Fibroblast of mammary gland (primary cell): ENCODE measurements at regions not wholly inside any gene's neighbourhood (a gene's known extent, or its start where the extent isn't known, plus 50 kb on each side); places are given as distances from the start of the nearest gene placed in this dataset.
"Not testable (repeated sequence)": the region's sequence is repeated elsewhere in the genome, so short reads cannot be mapped to it uniquely, and the experiment has no call there.

Experiments
- DNase-seq: peaks from one replicate; pipeline ENCODE4 v3.0.0-alpha.2; 2010; ENCODE audit warnings: low read depth
- H3K4me3 ChIP-seq: 2 replicates; pipeline ENCODE4 v1.5.1; 2011; ENCODE audit warnings: low read depth, mild to moderate bottlenecking, low read length, moderate library complexity; ENCODE audit not compliant: control insufficient read depth
- TF ChIP-seq, protein P1 (sequence below): conservative IDR thresholded peaks from 2 replicates; pipeline ENCODE4 v1.5.1; 2011; ENCODE audit warnings: low read depth, low read length, inconsistent platforms; ENCODE audit not compliant: control insufficient read depth, insufficient read depth

DNA sequence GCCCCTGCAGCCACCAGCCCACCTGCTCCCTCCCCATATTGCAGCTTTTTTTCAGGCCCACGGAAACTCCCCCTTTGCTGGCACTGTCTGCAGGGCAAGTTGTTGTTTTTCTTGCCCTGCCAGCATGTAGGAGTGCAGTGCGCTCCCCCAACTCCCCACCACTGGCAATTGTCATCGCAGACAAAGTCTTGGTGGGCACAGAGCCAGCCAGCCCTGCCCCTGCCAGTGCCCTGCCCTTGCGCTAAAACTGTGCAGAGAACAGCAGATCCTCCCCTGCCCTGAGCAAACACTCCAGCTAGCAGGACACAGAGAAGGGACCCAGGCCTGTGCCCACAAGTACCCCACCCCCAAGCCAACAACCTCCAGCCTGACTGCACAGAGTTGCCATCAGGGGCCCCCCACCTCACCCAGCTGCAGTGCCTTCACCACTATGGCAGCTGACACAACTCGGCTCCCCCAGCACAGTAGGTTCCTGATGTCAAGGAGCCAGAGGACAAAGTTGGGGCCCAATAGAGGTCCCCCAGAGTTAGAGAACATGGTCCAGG, 158.1 kb upstream of the ARHGAP42 start:
- TF ChIP-seq, protein P1, sequence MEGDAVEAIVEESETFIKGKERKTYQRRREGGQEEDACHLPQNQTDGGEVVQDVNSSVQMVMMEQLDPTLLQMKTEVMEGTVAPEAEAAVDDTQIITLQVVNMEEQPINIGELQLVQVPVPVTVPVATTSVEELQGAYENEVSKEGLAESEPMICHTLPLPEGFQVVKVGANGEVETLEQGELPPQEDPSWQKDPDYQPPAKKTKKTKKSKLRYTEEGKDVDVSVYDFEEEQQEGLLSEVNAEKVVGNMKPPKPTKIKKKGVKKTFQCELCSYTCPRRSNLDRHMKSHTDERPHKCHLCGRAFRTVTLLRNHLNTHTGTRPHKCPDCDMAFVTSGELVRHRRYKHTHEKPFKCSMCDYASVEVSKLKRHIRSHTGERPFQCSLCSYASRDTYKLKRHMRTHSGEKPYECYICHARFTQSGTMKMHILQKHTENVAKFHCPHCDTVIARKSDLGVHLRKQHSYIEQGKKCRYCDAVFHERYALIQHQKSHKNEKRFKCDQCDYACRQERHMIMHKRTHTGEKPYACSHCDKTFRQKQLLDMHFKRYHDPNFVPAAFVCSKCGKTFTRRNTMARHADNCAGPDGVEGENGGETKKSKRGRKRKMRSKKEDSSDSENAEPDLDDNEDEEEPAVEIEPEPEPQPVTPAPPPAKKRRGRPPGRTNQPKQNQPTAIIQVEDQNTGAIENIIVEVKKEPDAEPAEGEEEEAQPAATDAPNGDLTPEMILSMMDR, result no peak
- H3K4me3 ChIP-seq, result no peak overlapping the region
- no peak for DNase-seq

DNA sequence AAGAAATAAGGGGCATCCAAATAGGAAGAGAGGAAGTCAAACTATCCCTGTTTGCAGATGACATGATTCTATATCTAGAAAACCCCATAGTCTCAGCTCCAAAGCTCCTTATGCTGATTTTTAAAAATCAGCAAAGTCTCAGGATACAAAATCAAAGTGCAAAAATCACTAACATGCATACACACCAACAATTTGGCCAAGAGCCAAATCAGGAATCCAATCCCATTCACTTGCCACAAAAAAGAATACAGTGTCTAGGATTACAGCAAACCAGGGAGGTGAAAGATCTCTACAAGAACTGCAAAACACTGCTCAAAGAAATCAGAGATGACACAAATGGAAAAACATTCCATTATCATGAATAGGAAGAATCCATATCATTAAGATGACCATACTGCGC, 155.8 kb upstream of the ARHGAP42 start:
- not testable (repeated sequence) for H3K4me3 ChIP-seq, DNase-seq

DNA sequence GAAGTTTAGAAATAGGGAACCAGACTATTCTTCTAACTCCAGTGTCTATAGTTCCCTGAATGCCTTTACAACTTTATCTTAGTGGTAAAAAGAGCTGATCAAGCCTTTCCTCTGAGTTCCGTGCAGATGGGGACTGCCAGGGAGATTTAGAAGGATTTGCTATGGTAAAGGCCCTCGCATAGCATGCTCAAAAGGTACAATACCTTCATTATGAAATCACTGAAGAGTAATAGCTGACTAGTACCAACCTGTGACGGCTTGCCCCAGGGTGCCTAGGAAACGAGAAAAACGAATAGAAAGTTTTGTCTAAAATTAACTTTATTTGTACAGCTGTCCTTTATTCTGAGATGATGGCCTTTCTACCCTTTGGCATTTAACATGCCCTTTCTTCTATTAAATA, 150.1 kb upstream of the ARHGAP42 start:
- TF ChIP-seq, protein P1, result no peak
- DNase-seq, result no peak
- H3K4me3 ChIP-seq, result no peak overlapping the region

DNA sequence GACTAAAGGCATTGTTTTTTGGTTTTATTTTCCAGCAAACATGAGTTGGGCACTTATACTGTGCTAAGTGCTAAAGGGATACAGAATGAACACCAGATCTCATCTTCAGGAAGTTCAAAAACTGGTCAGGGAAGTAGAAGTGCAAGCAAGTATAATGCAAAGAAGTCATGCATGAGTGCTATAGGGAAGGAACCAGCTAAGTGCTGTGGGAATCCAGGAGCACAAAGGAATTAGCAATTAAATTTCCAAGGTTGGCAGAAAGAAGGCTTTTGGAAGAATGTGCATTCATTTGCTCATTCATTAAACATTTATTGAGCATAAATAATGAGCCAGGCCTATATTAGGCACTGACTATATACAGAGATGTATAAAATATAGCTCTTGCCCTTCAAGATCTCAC, 143.7 kb upstream of the ARHGAP42 start:
- H3K4me3 ChIP-seq, result no peak overlapping the region
- TF ChIP-seq, protein P1, result no peak
- no peak for DNase-seq

DNA sequence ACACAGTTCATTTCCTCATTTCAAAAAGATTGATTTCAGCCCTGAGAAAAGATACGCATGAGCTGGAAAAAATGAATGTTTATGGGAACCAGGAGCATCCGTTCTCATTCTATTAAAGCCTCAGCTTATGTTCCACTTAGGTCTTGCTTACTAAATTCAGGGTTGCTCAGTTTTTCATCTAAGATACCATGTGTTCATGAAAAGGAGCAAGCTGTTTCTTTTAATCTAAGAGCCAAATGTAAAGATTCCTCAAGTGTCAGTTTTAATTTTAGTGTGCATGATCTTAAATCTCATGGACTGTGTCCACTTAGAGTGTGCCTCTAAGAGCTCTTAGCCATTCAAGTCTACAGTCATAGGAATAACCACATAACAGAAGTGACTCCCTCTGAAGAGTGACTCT, 141.5 kb upstream of the ARHGAP42 start:
- no peak for DNase-seq
- TF ChIP-seq, protein P1, result no peak

DNA sequence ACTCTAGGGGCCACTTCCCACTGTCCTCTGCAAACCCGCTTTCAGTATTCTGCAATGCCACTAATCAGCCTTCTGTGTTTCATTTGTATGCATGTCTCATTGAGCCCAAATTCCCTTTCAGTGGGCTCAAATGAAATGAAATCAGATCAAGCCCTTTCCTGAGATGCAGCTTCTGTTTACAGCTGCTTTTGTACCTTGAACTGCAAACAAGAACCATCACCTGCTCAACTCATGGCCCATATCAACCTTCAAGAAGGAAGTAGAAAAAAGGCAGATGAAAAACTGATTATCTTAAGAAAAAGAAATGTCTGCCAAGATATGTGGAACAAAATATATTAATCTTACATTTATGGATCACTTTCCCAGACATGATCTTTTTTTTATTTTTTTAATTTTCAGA, 141.1 kb upstream of the ARHGAP42 start:
- no peak for DNase-seq
- TF ChIP-seq, protein P1, result no peak
- no peak overlapping the region for H3K4me3 ChIP-seq

More for the DNA sequence above, 141.5 kb upstream of the ARHGAP42 start:
- H3K4me3 ChIP-seq, result no peak overlapping the region

DNA sequence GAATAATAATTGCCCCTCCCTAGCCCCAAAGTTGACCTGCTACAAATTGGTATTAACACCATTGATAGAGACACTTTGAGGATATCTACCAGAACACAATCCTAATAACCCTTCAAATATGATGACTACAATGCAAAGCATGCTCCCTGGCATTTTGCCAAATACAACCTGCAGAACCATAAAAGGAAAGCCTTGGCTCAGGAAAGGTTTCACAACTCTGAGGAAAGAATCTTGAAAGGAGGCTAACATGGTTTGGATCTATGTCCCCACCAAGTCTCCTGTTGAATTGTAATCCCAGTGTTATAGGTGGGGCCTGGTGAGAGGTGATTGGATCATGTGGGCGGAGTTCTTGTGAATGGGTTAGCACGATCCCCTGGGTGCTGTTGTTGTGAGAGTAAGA, 140.4 kb upstream of the ARHGAP42 start:
- H3K4me3 ChIP-seq, result no peak overlapping the region
- TF ChIP-seq, protein P1, result no peak
- DNase-seq, result peak; percentile 21
